SK-MEL-5 (cell line): ENCODE measurements at regions not wholly inside any gene's neighbourhood (a gene's known extent, or its start where the extent isn't known, plus 50 kb on each side); places are given as distances from the start of the nearest gene placed in this dataset.
A peak's percentile ranks its signal among the peaks of the same experiment; 100 is the strongest.

Source experiments
- DNase-seq: peaks from one replicate; pipeline ENCODE4 v3.0.0-alpha.2; 2016; ENCODE audit warnings: low read depth, low spot score
- in situ Hi-C: cut with HindIII; loops from 2 replicates; pipeline ENCODE4 v1.10.0; 2016; ENCODE audit warnings: low sequenced_read_pairs, high pct_unique_total_duplicates, low pct_unique_long_range_greater_than_20kb

GRCh38 chr4:157932936-157933335 lies 239.9 kb downstream of the GASK1B start:
- no peak for DNase-seq
- in situ Hi-C loops: no loop called here

GRCh38 chr4:157929486-157929885 lies 243.3 kb downstream of the GASK1B start:
- in situ Hi-C loops: no loop called here
- DNase-seq: no peak

GRCh38 chr4:157918036-157918832 lies 254.6 kb downstream of the GASK1B start:
- DNase-seq: no peak
- in situ Hi-C loops: no loop called here

- in situ Hi-C loops: no loop called here
Observed at GRCh38 chr4:157912212-157912611, 260.6 kb downstream of the GASK1B start.

GRCh38 chr4:157911662-157912061 lies 261.2 kb downstream of the GASK1B start:
- DNase-seq: no peak
- in situ Hi-C loops: no loop called here

More at GRCh38 chr4:157912212-157912611, 260.6 kb downstream of the GASK1B start:
- no peak for DNase-seq

- in situ Hi-C loops: no loop called here
- no peak for DNase-seq
Observed at GRCh38 chr4:157908691-157909090, 264.1 kb downstream of the GASK1B start.

- in situ Hi-C loops: no loop called here
- DNase-seq: no peak
Observed at GRCh38 chr4:157908031-157908430, 264.8 kb downstream of the GASK1B start.

- in situ Hi-C loops: no loop called here
- DNase-seq: no peak
Observed at GRCh38 chr4:157907226-157907946, 265.4 kb downstream of the GASK1B start.

- in situ Hi-C loops: no loop called here
- peak; percentile 88 for DNase-seq
Observed at GRCh38 chr4:157898836-157899605, 273.8 kb downstream of the GASK1B start.

GRCh38 chr4:157897855-157898370 lies 274.9 kb downstream of the GASK1B start:
- in situ Hi-C loops: no loop called here
- no peak for DNase-seq

GRCh38 chr4:157896726-157897125 lies 276.1 kb downstream of the GASK1B start:
- DNase-seq: no peak
- in situ Hi-C loops: no loop called here

- in situ Hi-C loops: no loop called here
Observed at GRCh38 chr4:157895205-157895604, 277.6 kb downstream of the GASK1B start.

GRCh38 chr4:157889788-157890187 lies 283.0 kb downstream of the GASK1B start:
- DNase-seq: no peak
- in situ Hi-C loops: no loop called here

More at GRCh38 chr4:157895205-157895604, 277.6 kb downstream of the GASK1B start:
- DNase-seq: no peak

GRCh38 chr4:157888281-157888680 lies 284.5 kb downstream of the GASK1B start:
- no peak for DNase-seq
- in situ Hi-C loops: no loop called here

- in situ Hi-C loops: no loop called here
Observed at GRCh38 chr4:157887316-157887715, 285.5 kb downstream of the GASK1B start.

GRCh38 chr4:157886645-157887044 lies 286.2 kb downstream of the GASK1B start:
- in situ Hi-C loops: no loop called here
- no peak for DNase-seq

More at GRCh38 chr4:157887316-157887715, 285.5 kb downstream of the GASK1B start:
- DNase-seq: no peak

GRCh38 chr4:157885811-157886210 lies 287.0 kb downstream of the GASK1B start:
- in situ Hi-C loops: no loop called here

GRCh38 chr4:157882901-157883300 lies 289.9 kb downstream of the GASK1B start:
- in situ Hi-C loops: no loop called here
- no peak for DNase-seq

More at GRCh38 chr4:157885811-157886210, 287.0 kb downstream of the GASK1B start:
- no peak for DNase-seq
